GM23248 (cell line): ENCODE measurements at regions not wholly inside any gene's neighbourhood (a gene's known extent, or its start where the extent isn't known, plus 50 kb on each side); places are given as distances from the start of the nearest gene placed in this dataset.

Experiments
- EZH2 ChIP-seq: fragments of 200-600 bp; sonication (generic); IDR thresholded peaks from 2 replicates; pipeline ENCODE4 v1.6.1; 2018; ENCODE audit warnings: antibody characterized with exemption, mild to moderate bottlenecking; ENCODE audit not compliant: insufficient read depth, poor library complexity, severe bottlenecking
- EZH2phosphoT487 ChIP-seq: fragments of 200-600 bp; sonication (generic); IDR thresholded peaks from 2 replicates; pipeline ENCODE4 v1.6.1; 2018; ENCODE audit warnings: antibody characterized with exemption, moderate library complexity, mild to moderate bottlenecking, low read depth; ENCODE audit not compliant: insufficient read depth

DNA sequence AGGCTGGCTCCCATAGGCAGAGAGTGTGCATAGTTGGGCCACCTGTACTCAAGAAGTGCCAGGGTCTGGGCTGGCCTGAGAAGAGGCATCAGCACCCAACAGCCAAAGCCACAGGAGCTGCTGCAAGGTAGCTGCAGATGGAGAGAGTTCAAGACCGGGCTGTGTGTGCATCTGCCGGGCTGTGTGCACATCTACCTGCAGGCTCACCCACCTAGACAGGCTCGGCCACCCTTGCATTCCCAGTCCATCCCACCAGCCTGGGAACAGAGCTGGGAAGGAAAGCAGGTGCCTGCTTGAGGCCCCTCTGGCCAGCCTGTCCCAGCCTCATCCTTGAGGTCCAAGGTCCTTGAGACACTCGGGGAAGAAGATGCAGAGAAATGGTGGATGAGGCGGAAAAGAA, 194.4 kb upstream of the AJAP1 start:
- TF ChIP-seq EZH2 (no peak), EZH2phosphoT487 (no peak)
